ENCODE measurements at regions not wholly inside any gene's neighbourhood (a gene's known extent, or its start where the extent isn't known, plus 50 kb on each side); places are given as distances from the start of the nearest gene placed in this dataset.
"Not testable (repeated sequence)": the region's sequence is repeated elsewhere in the genome, so short reads cannot be mapped to it uniquely, and the experiment has no call there.

DNA sequence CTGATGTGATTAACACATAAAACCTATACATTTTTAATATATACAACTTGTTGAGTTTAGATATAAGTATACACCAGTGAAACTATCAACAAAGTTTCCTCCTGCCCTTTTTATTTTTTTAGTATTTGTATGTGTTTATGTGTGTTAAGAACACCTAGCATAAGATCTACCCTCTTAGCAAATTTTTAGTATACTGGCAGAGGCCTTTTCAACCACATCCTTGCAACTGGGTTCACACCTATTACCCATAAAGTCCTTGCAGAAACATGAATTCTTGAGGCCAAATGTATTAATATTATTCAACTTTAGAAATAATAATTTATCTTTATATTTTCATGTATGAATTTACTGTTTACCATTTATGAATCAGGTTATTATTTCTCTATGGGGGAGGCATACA lies 119.7 kb upstream of the CRIM1 start:
- no peak for DNase-seq (ENCODE audit: low read depth in 3 of 3)

DNA sequence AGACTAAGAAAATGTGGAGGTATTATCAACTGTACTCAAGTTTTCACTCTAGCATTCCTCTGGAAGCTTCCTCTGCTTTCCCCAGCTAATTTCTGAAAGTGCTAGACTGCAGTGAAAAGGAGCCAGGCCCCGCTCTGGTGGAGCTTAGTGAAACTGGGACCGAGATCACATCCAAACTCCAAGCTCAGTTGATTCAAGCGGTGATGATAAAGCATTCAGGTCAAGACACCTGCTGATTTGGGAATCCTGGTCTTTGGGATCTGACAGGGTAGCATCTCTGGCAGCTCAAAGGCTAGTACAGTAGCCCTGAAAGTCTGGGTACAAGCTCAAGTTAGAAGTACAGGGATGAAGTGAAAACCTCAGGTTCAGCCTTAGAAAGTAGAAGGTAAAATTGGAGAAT lies 120.2 kb upstream of the CRIM1 start:
- DNase-seq (ENCODE audit: low read depth in 3 of 3) = no peak

DNA sequence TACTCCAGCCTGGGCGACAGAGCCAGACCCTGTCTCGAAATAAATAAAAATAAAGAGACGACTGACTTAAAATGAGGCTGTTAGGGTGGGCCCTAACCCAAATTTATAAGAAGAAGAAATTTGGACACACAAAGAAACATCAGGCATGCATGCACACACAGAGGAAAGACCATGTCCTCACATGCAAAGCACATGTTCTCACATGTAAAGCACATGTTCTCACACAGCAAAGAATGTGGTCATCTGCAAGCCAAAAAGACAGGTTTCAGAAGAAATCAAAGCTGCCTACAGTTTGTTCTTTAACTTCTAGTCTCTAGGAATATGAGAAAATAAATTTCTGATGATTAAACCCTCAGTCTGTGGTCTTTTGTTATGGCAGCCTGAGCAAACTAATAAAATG lies 132.3 kb upstream of the CRIM1 start:
- no peak for DNase-seq (ENCODE audit: low read depth in 3 of 3)

DNA sequence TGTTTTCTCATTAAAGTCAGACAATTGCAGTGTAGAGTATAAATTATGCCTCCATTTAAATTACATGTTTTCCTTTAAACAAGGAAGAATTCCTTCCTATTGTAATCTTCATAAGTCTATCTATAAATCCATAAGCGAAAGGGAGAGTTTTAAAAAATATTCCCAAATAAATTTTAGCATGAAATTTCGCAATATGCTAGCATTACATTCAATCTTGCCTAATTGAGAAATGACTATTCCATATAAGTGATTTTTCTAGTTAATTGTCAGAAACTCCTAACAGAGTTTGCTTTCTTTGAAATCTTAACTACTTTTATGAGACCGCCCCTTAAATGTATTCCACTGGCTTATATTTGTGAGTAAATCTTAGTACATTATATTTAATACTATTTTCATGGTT lies 133.1 kb upstream of the CRIM1 start:
- no peak for DNase-seq (ENCODE audit: low read depth in 3 of 3)

DNA sequence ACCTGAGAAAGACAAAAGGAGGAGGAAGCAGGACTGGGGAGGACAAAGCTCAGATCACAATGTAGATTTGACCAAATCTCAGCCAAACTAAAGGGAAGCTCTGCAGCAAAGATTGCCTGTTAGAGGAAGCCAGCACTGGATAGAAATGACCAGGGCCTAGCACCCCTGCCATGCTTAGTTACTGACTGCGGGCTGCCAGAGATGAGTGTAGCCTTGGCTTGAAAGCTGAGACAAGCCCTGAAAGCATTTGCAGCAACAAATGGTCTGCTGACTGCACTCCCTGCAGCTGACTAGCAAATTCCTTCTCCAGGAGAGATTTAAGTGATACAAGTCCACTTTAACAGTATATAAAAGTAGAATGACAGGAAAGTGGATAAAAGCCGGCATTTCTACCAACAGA lies 140.9 kb upstream of the CRIM1 start:
- DNase-seq (ENCODE audit: low read depth in 3 of 3) = no peak

DNA sequence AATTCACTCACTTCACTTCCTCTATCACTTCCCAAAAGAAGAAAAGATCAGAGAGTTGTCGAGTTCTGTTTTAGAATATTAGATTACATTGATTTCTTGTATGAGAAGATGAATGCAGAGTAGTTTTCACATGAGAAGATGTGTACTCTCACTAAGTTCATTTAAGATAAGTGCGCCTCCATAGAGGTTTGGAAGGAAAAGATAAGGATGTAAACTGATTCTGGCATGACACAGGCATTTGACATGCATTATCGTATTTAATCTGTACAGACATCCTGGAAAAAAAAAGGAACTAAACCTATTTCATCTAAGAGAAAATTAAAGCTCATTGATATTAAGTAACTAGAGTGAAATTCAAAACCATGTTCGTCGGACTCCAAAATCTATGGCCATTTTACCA lies 152.2 kb upstream of the CRIM1 start:
- DNase-seq (ENCODE audit: low read depth in 3 of 3) = no peak

DNA sequence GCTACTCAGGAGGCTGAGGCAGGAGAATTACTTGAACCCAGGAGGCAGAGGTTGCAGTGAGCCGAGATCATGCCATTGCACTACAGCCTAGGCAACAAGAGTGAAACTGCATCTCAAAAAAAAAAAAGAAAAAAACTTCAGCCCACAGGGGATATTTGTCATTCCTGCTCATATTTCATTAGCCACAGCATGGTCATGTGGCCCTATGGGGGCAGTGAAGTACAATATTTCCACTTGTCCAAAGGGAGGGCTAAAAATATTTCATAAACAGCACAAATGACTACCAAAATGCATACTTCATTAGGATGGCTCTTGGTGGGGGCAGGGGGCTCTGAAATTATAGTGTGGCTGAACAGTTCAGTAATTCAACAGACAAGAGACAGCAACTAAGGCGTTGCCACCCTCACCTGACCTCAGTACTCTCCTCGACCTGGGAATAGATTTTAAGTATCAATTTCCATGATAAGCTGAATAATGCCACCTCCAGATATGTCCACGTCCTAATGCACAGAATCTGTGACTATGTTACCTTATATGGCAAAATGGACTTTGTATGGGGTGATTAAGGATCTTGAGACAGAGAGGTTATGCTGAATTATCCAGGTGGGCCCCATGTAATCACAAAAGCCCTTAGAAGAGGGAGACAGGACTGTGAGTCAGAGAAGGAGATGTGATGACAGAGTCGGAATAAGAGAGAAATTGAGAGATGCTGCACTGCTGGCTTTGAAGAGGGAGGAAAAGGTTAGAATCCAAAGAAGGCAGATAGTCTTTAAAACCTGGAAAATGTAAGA lies 158.2 kb upstream of the CRIM1 start:
- DNase-seq (ENCODE audit: low read depth in 3 of 3) = no peak

DNA sequence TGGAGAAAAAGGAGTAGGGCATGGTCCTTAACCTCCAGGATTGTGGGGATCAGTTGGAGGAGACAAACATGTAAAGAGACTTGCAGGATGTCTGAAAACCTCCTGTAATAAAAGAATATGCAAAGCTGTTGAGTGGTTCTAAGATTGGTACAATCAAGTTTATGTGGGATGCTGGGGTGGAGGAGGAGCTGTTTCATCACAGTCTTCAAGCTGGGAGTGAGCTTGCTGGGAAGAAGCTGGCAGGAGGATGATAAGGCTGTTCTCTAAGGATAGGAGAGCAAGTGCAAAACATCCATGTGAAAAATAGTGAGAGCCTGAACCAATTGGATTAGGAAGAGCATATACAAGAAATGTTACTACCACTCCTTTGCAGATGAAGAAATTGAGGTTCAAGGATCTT lies 161.9 kb upstream of the CRIM1 start:
- DNase-seq (ENCODE audit: low read depth in 3 of 3) = no peak

DNA sequence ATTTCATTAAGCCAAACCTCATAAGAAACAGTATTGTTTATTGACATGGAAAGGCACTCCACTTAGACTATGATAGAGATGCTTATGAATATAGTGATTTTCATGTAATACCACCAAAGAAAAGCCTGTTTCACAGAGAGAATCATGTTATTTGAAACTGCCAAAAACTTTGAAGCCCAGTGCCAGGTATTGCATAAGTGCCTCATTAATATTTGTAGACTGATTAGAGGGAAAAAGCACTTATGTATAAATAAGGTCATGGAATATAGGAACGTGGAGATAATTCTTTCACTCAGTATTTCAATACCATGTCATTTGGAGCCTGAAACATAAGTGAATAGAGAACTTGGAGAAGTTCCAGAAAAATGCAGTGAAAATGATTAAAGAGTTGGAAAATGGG lies 162.6 kb upstream of the CRIM1 start:
- DNase-seq (ENCODE audit: low read depth in 3 of 3) = no peak

DNA sequence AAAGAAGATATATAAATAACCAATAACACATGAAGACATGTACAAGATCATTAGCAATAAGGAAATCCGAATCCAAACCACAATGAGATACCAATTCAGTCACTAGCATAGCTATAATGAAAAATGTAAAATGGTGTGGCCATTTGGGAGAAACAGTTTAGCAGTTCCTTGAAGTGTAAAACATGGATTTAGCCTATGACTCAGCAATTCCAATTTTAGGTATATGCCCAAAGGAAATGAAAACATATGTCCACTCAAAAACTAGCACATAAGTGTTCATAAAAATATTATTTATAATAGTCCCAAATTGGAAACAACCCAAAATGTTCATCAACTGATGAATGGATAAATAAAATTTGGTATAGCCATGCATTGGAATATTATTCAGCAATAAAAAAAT lies 165.5 kb upstream of the CRIM1 start:
- no peak for DNase-seq (ENCODE audit: low read depth in 3 of 3)

DNA sequence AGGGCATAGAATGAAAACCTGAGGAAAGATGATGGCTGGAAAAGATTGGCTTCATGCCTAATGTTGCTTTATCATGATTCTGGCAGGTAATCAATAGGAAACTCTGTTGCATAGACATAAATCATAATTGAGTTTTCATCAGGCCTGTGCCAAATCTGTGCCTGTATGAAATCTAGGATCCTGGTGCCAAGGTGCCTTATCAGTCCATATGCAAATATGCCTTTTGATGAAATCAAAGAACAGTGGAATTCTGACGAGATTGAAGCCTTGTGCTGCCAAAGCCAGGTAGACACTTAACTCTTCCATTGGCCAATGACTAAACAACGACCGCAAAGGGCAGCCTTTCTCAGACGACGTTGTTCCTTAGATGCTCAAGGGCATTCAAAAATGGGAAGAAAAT lies 170.0 kb upstream of the CRIM1 start:
- DNase-seq (ENCODE audit: low read depth in 3 of 3) = no peak

DNA sequence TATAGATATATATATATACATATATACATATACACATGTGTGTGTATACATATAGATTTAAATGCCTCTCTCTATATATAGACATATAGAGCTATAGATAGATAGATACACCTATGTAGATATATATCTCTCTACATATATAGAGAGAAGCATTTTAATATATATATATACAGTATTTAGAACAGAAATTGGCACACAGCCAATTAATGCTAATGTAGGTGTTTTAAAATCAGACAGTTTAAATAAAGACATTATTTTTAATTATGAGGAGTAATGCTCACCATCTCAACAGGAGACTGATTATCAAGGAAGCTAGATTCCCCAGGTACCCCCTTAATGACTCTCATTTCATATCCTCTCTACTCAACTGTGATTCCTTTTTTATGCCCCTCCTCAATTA lies 170.7 kb upstream of the CRIM1 start:
- no peak for DNase-seq (ENCODE audit: low read depth in 3 of 3)

DNA sequence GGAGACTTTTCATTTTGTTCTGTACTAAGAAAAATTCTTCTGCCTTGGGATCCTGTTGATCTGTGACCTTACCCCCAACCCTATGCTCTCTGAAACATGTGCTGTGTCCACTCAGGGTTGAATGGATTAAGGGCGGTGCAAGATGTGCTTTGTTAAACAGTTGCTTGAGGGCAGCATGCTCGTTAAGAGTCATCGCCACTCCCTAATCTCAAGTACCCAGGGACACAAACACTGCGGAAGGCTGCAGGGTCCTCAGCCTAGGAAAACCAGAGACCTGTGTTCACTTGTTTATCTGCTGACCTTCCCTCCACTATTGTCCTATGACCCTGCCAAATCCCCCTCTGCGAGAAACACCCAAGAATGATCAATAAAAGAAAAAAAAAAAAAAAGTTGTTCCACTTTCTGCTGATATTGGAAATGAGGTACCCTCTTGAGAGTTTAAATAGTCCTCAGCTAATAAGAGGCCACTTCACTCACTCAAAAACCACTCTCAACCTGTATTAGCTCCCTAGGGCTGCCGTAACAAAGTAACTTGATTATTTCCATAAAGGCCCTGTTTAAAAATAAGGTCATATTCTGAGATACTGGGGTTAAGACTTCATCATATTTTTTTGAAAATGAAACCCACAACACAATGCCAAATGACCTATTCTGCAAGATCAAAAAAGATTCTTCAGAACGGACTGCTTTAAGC lies 174.6 kb upstream of the CRIM1 start:
- DNase-seq (ENCODE audit: low read depth in 3 of 3) = not testable (repeated sequence)

DNA sequence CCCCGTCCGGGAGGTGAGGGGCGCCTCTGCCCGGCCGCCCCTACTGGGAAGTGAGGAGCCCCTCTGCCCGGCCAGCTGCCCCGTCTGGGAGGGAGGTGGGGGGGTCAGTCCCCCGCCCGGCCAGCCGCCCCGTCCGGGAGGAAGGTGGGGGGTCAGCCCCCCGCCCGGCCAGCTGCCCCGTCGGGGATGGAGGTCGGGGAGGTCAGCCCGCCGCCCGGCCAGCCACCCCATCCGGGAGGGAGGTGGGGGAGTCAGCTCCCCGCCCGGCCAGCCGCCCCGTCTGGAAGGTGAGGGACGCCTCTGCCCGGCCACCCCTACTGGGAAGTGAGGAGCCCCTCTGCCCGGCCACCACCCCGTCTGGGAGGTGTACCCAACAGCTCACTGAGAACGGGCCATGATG lies 175.3 kb upstream of the CRIM1 start:
- DNase-seq (ENCODE audit: low read depth in 3 of 3) = not testable (repeated sequence)

DNA sequence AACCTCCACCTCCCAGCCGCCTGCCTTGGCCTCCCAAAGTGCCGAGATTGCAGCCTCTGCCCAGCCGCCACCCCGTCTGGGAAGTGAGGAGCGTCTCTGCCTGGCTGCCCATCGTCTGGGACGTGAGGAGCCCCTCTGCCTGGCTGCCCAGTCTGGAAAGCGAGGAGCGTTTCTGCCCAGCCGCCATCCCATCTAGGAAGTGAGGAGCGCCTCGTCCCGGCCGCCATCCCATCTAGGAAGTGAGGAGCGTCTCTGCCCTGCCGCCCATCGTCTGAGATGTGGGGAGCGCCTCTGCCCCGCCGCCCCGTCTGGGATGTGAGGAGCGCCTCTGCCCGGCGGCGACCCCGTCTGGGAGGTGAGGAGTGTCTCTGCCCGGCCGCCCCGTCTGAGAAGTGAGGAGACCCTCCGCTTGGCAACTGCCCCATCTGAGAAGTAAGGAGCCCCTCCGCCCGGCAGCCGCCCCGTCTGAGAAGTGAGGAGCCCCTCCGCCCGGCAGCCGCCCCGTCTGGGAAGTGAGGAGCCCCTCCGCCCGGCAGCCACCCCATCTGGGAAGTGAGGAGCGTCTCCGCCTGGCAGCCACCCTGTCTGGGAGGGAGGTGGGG lies 175.8 kb upstream of the CRIM1 start:
- DNase-seq (ENCODE audit: low read depth in 3 of 3) = not testable (repeated sequence)

DNA sequence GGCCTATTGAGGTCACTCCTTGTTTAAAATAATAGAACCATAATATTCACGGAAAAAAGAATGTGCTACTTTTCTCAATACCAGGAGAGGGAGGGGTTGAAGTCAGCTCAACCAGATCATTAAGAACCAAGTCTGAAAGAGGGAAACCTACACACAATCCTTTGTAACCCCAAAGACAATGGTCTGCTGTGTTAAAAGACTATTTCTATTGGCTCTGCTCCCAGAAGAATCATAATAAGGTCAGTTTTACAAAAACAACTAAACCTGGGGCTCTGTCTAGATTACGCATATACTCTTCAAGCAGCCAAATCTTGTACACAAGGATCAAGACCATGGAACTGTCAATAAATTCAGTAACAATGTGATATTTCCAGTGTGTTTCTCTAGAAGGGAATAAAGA lies 177.2 kb upstream of the CRIM1 start:
- DNase-seq (ENCODE audit: low read depth in 3 of 3) = no peak

DNA sequence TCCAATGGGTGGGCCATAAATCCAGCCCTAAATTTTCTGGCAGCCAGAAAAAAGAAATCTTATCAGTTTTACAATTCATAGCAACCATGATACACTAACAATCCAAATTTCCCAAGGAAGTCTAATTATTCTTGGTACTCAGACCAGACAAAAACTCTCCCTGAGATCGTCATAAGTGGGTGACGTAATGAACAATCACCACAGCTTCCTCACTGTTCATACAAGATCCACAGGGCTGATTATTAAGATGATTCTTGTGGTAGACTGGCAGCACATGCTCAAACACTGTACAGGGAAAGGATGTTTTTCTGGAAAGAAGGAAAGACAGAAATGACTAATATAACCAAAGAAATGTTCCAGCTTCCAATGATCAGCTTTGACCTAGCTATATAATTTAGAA lies 178.3 kb upstream of the CRIM1 start:
- no peak for DNase-seq (ENCODE audit: low read depth in 3 of 3)

DNA sequence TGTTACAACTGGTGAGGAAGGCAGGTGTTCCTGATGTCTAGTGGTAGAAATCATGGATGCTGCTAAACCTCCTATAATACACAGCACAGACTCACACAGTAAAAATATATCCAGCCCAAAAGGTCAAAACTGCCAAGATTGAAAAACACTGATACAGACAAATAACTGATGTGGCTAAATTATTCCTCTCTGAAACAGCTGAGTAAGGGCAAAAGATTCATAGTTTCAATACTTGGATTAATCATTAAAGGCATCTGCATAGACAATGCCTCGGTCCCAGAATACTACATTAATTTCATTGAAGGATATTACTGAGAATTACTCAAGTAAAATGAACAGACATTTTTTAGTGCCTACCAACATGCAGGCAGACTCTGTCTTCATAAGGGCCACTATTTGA lies 180.7 kb upstream of the CRIM1 start:
- no peak for DNase-seq (ENCODE audit: low read depth in 3 of 3)

DNA sequence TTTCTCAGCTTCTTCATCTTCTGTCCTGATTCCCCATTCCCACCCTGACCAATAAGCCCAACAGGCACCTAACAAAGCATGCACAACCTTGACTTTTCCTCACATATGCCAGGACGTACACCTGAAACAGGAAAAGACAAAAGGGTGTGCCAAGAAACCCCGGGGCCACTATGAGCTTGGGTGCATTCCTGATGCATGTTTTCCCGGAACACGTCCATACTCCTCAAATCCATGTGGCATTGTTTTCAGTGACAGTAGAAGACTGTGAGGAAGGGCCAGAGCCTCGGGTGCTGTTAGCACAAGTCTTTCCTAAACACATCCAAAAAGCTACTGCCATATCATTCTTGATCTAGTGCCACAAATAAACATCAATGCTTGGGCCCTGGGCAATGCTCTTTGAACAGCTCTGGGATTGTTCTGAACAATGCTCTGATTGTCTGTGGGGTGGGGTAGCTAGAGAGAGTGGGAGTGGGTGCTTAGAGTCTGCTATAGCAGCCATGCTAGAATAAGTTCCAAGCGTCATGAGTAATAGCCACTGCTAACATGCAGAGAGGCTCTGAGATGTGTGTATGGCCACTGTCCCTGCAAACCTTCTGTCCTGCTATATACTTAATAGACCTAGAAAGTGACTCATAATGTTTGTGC lies 181.7 kb upstream of the CRIM1 start:
- DNase-seq (ENCODE audit: low read depth in 3 of 3) = no peak

DNA sequence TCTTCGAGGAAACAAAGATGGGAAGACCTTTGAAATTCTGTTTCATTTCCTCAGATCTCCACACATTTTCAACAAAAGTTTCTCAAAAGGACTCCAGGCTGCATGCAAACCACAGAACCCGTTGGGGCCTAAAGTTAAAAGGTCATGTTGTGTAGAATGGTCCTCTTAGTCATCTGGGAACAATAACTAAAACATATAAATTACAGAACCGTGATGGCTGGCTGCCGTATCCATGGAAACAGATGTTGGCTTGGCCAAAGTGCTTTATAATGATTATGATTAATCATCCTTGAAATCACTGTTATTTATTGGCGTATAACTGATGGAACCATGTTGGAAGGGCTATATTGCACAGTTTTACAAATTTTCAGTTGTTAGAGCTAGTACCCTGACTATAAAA lies 182.8 kb upstream of the CRIM1 start:
- no peak for DNase-seq (ENCODE audit: low read depth in 3 of 3)

DNA sequence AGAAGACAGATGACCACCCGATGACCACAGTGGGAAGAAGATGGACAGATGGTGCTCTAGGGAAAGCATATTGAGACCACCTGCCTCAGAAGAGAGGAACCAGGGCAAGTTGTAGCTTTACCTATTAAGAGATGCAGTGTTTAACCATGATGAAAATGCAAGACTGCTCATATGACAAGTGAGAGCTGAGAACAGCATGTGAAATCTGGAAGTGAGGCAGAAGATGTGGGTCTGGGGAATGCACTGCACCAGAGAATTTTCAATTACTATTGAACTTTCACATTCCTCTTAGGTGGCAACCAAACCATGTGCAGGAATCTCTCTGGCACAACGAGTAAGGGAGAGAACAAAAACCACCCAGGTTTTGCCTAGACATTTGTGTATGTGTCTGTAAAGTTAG lies 184.8 kb upstream of the CRIM1 start:
- DNase-seq (ENCODE audit: low read depth in 3 of 3) = no peak

DNA sequence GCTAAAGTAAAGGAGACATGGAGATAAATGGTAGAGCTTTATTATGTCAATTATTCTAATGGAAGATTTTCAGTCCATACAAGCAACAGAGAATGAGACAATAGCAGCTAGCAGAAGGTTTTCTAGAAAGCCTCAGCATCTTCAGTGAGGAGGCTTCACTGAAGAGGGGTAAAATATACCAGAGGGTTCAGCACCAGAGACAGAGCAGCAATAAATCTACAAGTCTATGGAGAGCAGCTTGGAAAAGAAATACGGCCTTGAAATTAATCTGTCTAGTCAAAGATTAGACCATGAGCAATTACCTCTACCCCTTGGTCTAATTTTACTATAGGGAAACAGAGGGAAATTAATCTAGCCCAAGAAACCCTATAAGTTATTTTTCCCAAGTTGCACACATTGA lies 185.7 kb upstream of the CRIM1 start:
- no peak for DNase-seq (ENCODE audit: low read depth in 3 of 3)

DNA sequence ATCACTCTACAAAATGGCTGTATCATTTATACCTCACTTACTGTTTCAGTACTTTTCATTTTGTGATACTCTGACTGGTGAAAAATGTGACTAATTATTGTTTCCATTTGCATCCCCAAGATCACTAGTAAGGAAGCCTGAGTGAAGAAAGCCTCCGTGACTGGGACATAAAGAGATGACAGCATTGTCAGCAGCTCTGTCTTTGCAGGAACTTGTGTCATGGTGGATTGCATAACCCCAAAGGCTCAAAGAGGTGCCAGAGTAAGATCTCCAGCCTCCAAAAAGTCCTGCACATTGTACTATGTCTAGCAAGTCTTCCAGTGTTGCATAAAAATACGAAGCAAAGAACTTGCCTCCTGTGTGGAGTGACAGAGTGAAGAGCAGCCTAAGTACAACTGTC lies 187.5 kb upstream of the CRIM1 start:
- no peak for DNase-seq (ENCODE audit: low read depth in 3 of 3)

Data from stimulated activated CD4-positive, alpha-beta T cell treated with anti-CD3 and anti-CD28 coated beads, TNF-alpha, amount 100 ng/mL, for 24 hours (primary cell).